CD14-positive monocyte (primary cell): ENCODE measurements at regions not wholly inside any gene's neighbourhood (a gene's known extent, or its start where the extent isn't known, plus 50 kb on each side); places are given as distances from the start of the nearest gene placed in this dataset.

Experiments used
- DNase-seq, 3 donors: peaks; one replicate each; pipeline ENCODE4 v3.0.0-alpha.2; 2011 to 2022
- H2AFZ ChIP-seq: 2 replicates; pipeline ENCODE4 v1.6.0; 2012; ENCODE audit warnings: mild to moderate bottlenecking, low read depth, low read length, inconsistent platforms; ENCODE audit not compliant: insufficient read depth, poor library complexity, severe bottlenecking
- H3K27ac ChIP-seq, 2 donors: 1 replicate in 1 of 2; 2 replicates in 1 of 2; pipeline ENCODE4 v1.5.1; 2012 to 2013; ENCODE audit warnings: low read length in 2 of 2, control low read depth in 1 of 2, inconsistent platforms in 1 of 2, low read depth in 1 of 2, mild to moderate bottlenecking in 1 of 2
- H3K27me3 ChIP-seq, 2 donors: one replicate each; pipeline versions ENCODE4 v1.6.0 to v1.6.1; 2011 to 2013; ENCODE audit warnings: low read length in 2 of 2; ENCODE audit not compliant: control insufficient read depth in 2 of 2, insufficient read depth in 2 of 2
- H3K36me3 ChIP-seq, 2 donors: replicated peaks in 1 of 2; 1 replicate in 1 of 2; 2 replicates in 1 of 2; pipeline versions ENCODE4 v1.5.1 to v1.6.1; 2012 to 2013; ENCODE audit warnings: low read length in 2 of 2, control low read depth in 1 of 2, inconsistent platforms in 1 of 2, mild to moderate bottlenecking in 1 of 2; ENCODE audit not compliant: insufficient read depth in 2 of 2, control insufficient read depth in 1 of 2
- H3K4me1 ChIP-seq, 2 donors: 1 replicate in 1 of 2; 2 replicates in 1 of 2; pipeline versions ENCODE4 v1.5.1 to v1.6.1; 2012 to 2013; ENCODE audit warnings: low read length in 2 of 2, control low read depth in 1 of 2, inconsistent platforms in 1 of 2, mild to moderate bottlenecking in 1 of 2, moderate library complexity in 1 of 2; ENCODE audit not compliant: insufficient read depth in 2 of 2, control insufficient read depth in 1 of 2
- H3K4me2 ChIP-seq: replicated peaks from 2 replicates; pipeline ENCODE3; 2012; ENCODE audit warnings: low read length, moderate library complexity, mild to moderate bottlenecking; ENCODE audit not compliant: poor library complexity, severe bottlenecking; ENCODE audit errors: extremely low read depth
- H3K4me3 ChIP-seq, 3 experiments: fragments of 200-600 bp in 1 of 3; sonication (generic) in 1 of 3; replicated peaks in 1 of 3; 1 replicate in 2 of 3; 2 replicates in 1 of 3; pipeline ENCODE4 v1.5.1; 2011 to 2013; ENCODE audit warnings: low read length in 3 of 3, mild to moderate bottlenecking in 3 of 3, control low read depth in 2 of 3, low read depth in 2 of 3, inconsistent platforms in 1 of 3, moderate library complexity in 1 of 3
- H3K79me2 ChIP-seq: 2 replicates; pipeline ENCODE4 v1.6.0; 2012; ENCODE audit warnings: mild to moderate bottlenecking, control low read depth, inconsistent platforms, low read length, moderate library complexity; ENCODE audit not compliant: insufficient read depth
- H3K9ac ChIP-seq: 2 replicates; pipeline ENCODE4 v1.6.0; 2017; ENCODE audit warnings: low read length, mild to moderate bottlenecking; ENCODE audit not compliant: insufficient read depth, poor library complexity, severe bottlenecking
- H3K9me3 ChIP-seq, 2 donors: replicated peaks in 1 of 2; 1 replicate in 1 of 2; 2 replicates in 1 of 2; pipeline versions ENCODE4 v1.5.1 to v1.6.1; 2012 to 2013; ENCODE audit warnings: low read length in 2 of 2, control low read depth in 1 of 2; ENCODE audit not compliant: control insufficient read depth in 1 of 2, insufficient read depth in 1 of 2
- H4K20me1 ChIP-seq: 2 replicates; pipeline ENCODE4 v1.6.0; 2012; ENCODE audit warnings: mild to moderate bottlenecking, low read length, control low read depth, moderate library complexity; ENCODE audit not compliant: insufficient read depth
- H3K27ac Mint-ChIP-seq, 7 donors: one replicate each; pipeline ENCODE4 v1.8.0; 2020; ENCODE audit warnings: mild to moderate bottlenecking in 7 of 7, mixed read lengths in 7 of 7, moderate library complexity in 6 of 7, inconsistent platforms in 2 of 7
- H3K27me3 Mint-ChIP-seq, 3 donors: one replicate each; pipeline ENCODE4 v1.8.0; 2021 to 2022; ENCODE audit warnings: low read depth in 3 of 3, mild to moderate bottlenecking in 3 of 3, mixed read lengths in 3 of 3, moderate library complexity in 3 of 3, inconsistent platforms in 1 of 3
- H3K36me3 Mint-ChIP-seq, 2 donors: one replicate each; pipeline ENCODE4 v1.8.0; 2020; ENCODE audit warnings: mixed read lengths in 2 of 2, inconsistent platforms in 1 of 2, mild to moderate bottlenecking in 1 of 2
- H3K4me1 Mint-ChIP-seq: one replicate; pipeline ENCODE4 v1.8.0; 2020; ENCODE audit warnings: mild to moderate bottlenecking, mixed read lengths
- H3K4me3 Mint-ChIP-seq, 2 donors: one replicate each; pipeline ENCODE4 v1.8.0; 2020; ENCODE audit warnings: mild to moderate bottlenecking in 2 of 2, mixed read lengths in 2 of 2, moderate library complexity in 1 of 2
- H3K9me3 Mint-ChIP-seq, 7 donors: one replicate each; pipeline ENCODE4 v1.8.0; 2020 to 2022; ENCODE audit warnings: mixed read lengths in 7 of 7, mild to moderate bottlenecking in 6 of 7, moderate library complexity in 6 of 7, inconsistent platforms in 2 of 7
- WGBS: methylation state at CpG from one replicate; pipeline ENCODE4 v1.1.5; 2013; ENCODE audit warnings: missing lambda C conversion rate; ENCODE audit not compliant: insufficient coverage; 5-methylcytosine and 5-hydroxymethylcytosine counted together
- intact Hi-C, 2 donors: fragments of 100-400 bp; cut with micrococcal nuclease; formaldehyde crosslinking; loops; one replicate each; pipeline versions ENCODE4 v1.15.0 to v1.15.1; 2023
- TF ChIP-seq, protein P1 (sequence below): fragments of 200-600 bp; IDR thresholded peaks from one replicate; pipeline ENCODE4 v1.8.0; 2022; ENCODE audit warnings: antibody characterized with exemption, mild to moderate bottlenecking

DNA sequence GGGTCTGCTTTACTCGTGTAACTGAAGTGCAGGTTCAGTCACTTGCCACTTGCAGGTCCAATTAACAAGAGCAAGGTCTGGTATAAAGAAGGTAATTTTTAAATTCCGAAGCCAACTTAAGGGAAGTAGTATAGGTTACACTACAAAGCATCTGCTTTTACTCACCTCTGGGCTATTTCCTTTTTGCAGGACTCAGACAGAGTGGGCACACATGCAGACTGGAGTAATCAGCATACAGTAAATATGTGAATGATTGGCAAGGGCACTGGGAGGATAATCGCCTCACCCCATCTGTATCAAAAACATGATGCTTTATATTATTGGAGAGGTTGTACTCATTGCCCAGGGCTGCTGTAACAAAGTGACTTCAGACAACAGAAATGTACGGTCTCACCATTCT, 160.1 kb upstream of the CDH5 start:
- peak overlapping the region; percentile 69 for H3K4me2 ChIP-seq
- peak overlapping the region in 1 of 2 donors; percentile 60 for H3K4me3 Mint-ChIP-seq
- peaks cover 0 to 2% (median 0%) of the 10 kb centered on the region in 3 donors for H3K27me3 Mint-ChIP-seq
- H3K9me3 Mint-ChIP-seq: peaks cover 0 to 1% (median 0%) of the 10 kb centered on the region in 7 donors
- H3K79me2 ChIP-seq: no peaks in the 10 kb centered on the region
- peaks cover 43% of the 10 kb centered on the region for H3K4me1 Mint-ChIP-seq
- WGBS: 63% methylated on average over 1 of the region's 4 CpGs
- H4K20me1 ChIP-seq: no peaks in the 10 kb centered on the region
- no peaks in the 10 kb centered on the region for H3K27me3 ChIP-seq
- no peak overlapping the region for H2AFZ ChIP-seq
- no peaks in the 10 kb centered on the region for H3K36me3 ChIP-seq
- peak in 1 of 3 donors; percentile 27 for DNase-seq
- H3K27ac Mint-ChIP-seq: peak overlapping the region; percentile 92 to 99 (median 98)
- H3K27ac ChIP-seq: peak overlapping the region; percentile 80 to 92
- TF ChIP-seq, protein P1, sequence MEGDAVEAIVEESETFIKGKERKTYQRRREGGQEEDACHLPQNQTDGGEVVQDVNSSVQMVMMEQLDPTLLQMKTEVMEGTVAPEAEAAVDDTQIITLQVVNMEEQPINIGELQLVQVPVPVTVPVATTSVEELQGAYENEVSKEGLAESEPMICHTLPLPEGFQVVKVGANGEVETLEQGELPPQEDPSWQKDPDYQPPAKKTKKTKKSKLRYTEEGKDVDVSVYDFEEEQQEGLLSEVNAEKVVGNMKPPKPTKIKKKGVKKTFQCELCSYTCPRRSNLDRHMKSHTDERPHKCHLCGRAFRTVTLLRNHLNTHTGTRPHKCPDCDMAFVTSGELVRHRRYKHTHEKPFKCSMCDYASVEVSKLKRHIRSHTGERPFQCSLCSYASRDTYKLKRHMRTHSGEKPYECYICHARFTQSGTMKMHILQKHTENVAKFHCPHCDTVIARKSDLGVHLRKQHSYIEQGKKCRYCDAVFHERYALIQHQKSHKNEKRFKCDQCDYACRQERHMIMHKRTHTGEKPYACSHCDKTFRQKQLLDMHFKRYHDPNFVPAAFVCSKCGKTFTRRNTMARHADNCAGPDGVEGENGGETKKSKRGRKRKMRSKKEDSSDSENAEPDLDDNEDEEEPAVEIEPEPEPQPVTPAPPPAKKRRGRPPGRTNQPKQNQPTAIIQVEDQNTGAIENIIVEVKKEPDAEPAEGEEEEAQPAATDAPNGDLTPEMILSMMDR: no peak
- H3K4me1 ChIP-seq: peaks cover 45 to 51% of the 10 kb centered on the region in 2 donors
- H3K9me3 ChIP-seq: no peaks in the 10 kb centered on the region
- H3K9ac ChIP-seq: peak overlapping the region; percentile 48
- H3K4me3 ChIP-seq: peak overlapping the region in 1 of 3 experiments; percentile 59
- intact Hi-C loops: loop anchor here in 1 of 2 donors (10.0 kb wide), 1 partner anchor 308 kb away; no protein-coding TSS in a partner anchor
- peaks cover 0 to 4% of the 10 kb centered on the region in 2 donors for H3K36me3 Mint-ChIP-seq

DNA sequence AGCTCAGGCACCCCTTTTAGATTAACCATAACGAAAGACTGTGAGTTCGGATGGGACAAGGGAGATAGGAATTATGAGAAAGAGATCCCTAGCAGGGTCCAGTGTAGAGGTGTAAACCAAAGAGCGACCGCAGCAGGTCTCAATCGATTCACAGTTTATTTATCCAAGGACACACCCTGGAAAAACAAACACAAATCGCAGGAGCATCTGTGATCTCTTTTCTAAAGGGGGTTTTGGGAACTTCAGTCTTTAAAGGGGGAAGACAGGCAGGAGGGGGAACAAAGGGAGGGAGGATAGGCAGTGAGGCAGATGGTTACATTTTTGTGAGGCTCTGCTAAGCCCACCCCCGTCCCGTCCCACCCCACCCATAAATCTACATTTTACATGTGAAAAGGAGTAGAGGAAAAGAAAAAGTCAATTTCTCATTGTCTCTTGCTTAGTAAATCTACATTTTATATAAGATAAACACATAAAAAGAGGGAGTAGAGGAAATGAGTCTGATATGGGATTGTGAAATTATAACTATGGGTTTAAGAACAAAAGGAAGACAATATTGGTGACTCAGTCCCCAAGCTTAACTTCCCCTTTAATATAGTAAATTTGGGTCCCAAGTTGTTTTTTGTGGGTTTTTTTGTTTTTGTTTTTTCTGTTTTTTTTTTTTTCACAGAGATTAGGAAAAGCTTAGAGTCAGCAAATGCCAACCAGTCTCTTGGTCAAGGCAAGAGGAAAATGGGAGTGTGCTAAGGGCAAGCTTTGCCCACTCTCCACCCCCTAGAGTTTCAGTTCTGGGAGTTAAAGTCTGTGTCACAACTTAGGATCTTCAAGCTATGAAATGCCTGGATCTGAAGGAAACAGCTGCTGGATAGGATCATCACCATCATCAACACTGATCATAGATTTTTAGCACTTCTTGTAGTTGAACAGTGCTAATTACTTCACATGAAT, 160.9 kb upstream of the CDH5 start:
- peak overlapping the region; percentile 47 to 60 for H3K4me3 Mint-ChIP-seq
- peaks cover 0 to 4% of the 10 kb centered on the region in 2 donors for H3K36me3 Mint-ChIP-seq
- Histone ChIP-seq H3K36me3 (no peaks in the 10 kb centered on the region), H2AFZ (no peak overlapping the region), H3K4me3 (peak overlapping the region in 2 of 3 experiments; percentile 12 to 59), H3K27ac (peak overlapping the region; percentile 80 to 92), H3K4me2 (peak overlapping the region; percentile 69), H3K4me1 (peaks cover 45 to 55% of the 10 kb centered on the region in 2 donors), H4K20me1 (no peaks in the 10 kb centered on the region), H3K9ac (peak overlapping the region; percentile 48), H3K79me2 (no peaks in the 10 kb centered on the region), H3K9me3 (no peaks in the 10 kb centered on the region), H3K27me3 (no peaks in the 10 kb centered on the region)
- no CpG with 5 or more reads among the region's 8 CpGs for WGBS
- TF ChIP-seq, protein P1: no peak
- H3K4me1 Mint-ChIP-seq: peaks cover 45% of the 10 kb centered on the region
- peak overlapping the region; percentile 92 to 99 (median 98) for H3K27ac Mint-ChIP-seq
- intact Hi-C loops: loop anchor here in 1 of 2 donors (10.0 kb wide), 1 partner anchor 309 kb away; no protein-coding TSS in a partner anchor
- peak; percentile 67 to 93 (median 85) for DNase-seq
- peaks cover 0 to 1% (median 0%) of the 10 kb centered on the region in 7 donors for H3K9me3 Mint-ChIP-seq
- H3K27me3 Mint-ChIP-seq: peaks cover 0 to 2% (median 0%) of the 10 kb centered on the region in 3 donors
